Activated CD8-positive, alpha-beta memory T cell treated with anti-CD3 and anti-CD28 coated beads for 36 hours (primary cell): ENCODE measurements at regions not wholly inside any gene's neighbourhood (a gene's known extent, or its start where the extent isn't known, plus 50 kb on each side); places are given as distances from the start of the nearest gene placed in this dataset.

Experiments used
- CTCF ChIA-PET: fragments of 350-600 bp; sonication (Branson Sonifier 250); formaldehyde crosslinking; loops from one replicate; lab custom pipeline; 2021; ENCODE audit warnings: antibody characterized with exemption; lab: Charles Lee
- POLR2A ChIA-PET: fragments of 350-600 bp; sonication (Branson Sonifier 250); formaldehyde crosslinking; loops from one replicate; lab custom pipeline; 2021; ENCODE audit warnings: antibody characterized with exemption; lab: Charles Lee

- ChIA-PET CTCF (no interaction called here), POLR2A (no interaction called here)
Observed at GRCh38 chr3:176935194-176935888, 261.9 kb downstream of the TBL1XR1 start.

DNA sequence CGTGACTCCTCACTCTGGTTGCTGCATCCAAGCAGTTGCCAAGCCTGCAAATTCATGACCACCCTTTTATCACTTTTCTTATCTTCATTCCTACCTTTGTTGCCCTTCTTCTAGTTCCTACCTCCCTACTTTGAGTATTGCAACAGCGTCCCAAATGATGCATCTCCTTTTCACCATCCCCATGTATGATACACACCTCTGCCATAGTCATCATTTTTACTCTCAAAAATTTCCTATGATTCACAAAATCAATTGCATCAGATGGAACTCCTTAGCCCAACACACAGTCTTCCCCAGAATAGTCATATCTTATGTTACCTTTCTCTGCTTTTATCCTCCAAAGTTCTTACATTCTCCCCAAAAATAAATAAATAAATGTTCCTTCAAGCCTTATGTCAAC is 262.6 kb downstream of the TBL1XR1 start:
- ChIA-PET CTCF (no interaction called here), POLR2A (no interaction called here)

- POLR2A ChIA-PET = no interaction called here
- CTCF ChIA-PET = no interaction called here
Observed at GRCh38 chr3:176933704-176934103, 263.6 kb downstream of the TBL1XR1 start.

DNA sequence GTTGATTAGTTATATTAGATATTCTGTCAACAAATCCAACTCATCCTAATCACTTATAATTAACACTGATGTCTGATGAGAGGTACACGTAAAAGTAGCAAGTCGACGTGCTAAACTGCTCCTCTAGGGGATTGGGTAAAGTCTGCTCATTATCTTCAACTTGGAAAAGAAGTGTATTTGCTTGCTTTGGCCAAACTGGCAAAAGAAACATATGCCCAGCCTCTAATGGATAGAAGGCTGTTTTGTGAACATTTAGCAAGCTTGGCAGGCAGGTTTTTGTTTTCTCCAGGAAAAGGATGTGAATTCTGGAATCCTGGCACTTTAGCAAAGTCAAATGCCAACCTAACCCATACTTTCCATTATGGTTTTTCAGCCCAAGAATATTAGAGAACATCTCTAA is 264.8 kb downstream of the TBL1XR1 start:
- ChIA-PET CTCF (no interaction called here), POLR2A (interaction anchor here (0.7 kb wide), 1 partner anchor 45 kb away, joined by 3 read pairs; no protein-coding TSS in a partner anchor)

GRCh38 chr3:176931991-176932390 is 265.3 kb downstream of the TBL1XR1 start:
- CTCF ChIA-PET = no interaction called here
- POLR2A ChIA-PET = interaction anchor here (0.7 kb wide), 1 partner anchor 45 kb away, joined by 3 read pairs; no protein-coding TSS in a partner anchor

DNA sequence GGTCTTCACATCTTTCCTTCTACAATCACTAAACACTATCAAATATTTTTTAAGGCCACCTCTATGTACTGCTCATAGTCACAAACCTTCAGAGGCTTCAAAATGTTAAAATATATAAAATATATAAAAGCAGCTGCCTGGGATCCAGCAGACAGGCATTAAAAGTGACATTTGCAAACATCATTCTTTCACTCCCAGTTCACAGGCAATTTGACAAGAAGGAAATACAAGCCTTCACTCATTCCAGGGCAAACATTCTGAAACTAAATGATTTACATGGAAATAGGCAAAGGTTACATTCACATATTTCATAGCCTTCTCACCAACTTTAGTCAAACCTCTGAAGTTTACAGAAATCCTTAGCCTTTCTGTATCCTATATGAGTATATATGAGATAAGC is 266.3 kb downstream of the TBL1XR1 start:
- CTCF ChIA-PET = no interaction called here

DNA sequence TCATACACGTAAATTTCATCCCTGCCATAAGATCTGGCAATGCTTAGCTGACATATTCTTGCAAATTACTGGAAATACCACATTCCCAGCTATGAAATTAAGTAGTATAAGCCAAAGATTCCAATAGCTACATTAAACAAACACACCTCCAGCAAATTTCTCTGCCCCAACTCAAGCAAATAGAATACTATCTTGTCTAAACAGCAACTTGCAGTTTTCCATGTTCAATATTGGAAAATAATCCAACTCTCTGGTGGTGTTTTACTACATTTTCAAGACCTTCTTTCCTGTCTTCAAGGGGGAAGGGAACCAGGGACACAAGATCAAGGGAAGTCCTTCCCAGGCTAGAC is 268.7 kb downstream of the TBL1XR1 start:
- POLR2A ChIA-PET = no interaction called here
- CTCF ChIA-PET = no interaction called here

More for the DNA sequence above, 266.3 kb downstream of the TBL1XR1 start:
- POLR2A ChIA-PET = no interaction called here

- CTCF ChIA-PET = interaction anchor here (0.6 kb wide), 1 partner anchor 11 kb away, joined by 3 read pairs; no protein-coding TSS in a partner anchor
Observed at GRCh38 chr3:176927706-176928581, 269.3 kb downstream of the TBL1XR1 start.

DNA sequence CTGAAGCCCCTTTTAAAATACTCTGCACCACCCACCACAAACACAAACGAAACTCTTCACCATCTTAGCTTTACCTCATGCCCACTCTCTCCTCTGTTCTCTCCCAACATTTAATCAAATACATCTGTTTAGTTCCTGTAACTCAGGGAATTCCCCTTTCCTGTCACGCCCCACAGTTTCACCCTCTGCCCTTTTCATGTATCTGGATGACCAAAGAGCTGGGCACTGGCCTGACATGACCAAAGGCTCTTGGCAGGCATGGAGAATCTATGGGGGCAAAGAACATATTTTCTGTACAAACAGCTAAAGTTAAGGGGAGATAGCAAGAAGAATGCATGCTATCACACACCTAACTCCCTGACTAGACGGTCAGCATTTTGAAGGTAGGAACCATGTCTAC is 270.0 kb downstream of the TBL1XR1 start:
- CTCF ChIA-PET = interaction anchor here (0.6 kb wide), 1 partner anchor 11 kb away, joined by 3 read pairs; no protein-coding TSS in a partner anchor

More at GRCh38 chr3:176927706-176928581, 269.3 kb downstream of the TBL1XR1 start:
- POLR2A ChIA-PET = no interaction called here

DNA sequence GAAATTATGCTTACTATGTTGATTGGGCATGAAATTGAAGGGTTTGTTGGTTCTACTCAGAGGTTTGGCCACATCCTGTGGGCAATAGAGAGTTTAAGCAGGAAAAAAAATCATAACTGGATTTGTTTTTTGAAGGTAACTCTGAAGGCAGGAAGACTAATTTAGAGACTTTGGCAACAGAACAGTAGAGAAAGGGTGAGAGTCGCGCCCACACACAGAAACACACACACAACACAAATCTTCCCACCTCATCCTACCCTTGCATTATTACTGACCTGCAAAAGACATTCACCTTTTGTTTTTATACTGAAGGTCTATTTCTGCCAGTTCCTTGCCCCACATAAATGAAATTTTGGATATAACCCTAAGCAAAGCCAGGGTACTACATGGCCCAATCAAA is 270.6 kb downstream of the TBL1XR1 start:
- CTCF ChIA-PET = no interaction called here

More for the DNA sequence above, 270.0 kb downstream of the TBL1XR1 start:
- POLR2A ChIA-PET = no interaction called here

GRCh38 chr3:176926034-176926433 is 271.2 kb downstream of the TBL1XR1 start:
- ChIA-PET POLR2A (no interaction called here), CTCF (no interaction called here)

More for the DNA sequence above, 270.6 kb downstream of the TBL1XR1 start:
- POLR2A ChIA-PET = no interaction called here

DNA sequence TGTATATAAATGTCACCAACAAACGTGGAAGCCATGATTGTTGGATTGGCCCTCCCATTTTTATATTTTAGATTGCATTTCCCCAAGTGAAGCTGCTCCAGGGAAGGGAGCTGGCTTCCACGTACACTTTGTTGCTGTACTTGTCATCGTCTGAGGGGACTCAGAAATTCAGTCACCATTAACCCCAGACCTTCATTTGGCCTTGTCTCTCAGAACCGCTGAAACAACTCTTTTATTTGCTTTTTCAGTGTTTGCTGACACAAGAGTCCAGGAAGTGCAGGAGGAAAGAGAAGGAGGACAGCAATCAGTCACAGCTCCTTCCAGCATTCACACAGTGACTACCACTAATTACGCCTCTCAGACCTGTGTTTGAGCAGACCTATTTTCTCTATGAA is 276.5 kb downstream of the TBL1XR1 start:
- POLR2A ChIA-PET = no interaction called here
- CTCF ChIA-PET = no interaction called here

- POLR2A ChIA-PET = no interaction called here
- CTCF ChIA-PET = no interaction called here
Observed at GRCh38 chr3:176919836-176920765, 277.2 kb downstream of the TBL1XR1 start.

DNA sequence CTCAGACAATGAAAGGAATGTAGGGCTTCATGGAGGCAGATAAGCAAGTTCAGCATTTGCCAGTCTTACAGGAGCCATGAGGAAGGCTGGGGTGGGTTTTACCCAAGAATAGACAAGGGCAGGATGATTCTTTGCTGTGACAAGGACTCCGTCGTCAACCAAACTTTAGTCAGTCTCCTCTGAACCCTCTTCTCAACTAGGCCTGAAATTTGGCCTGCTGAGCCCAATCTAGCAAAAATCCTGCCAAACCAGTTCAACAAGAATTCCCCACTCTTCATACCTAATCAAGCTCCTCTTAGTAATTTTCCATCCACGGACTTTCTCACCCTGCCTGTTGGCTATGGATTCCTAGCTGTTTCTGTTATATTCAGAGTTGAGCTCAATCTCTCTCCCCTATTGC is 280.5 kb downstream of the TBL1XR1 start:
- ChIA-PET CTCF (no interaction called here), POLR2A (no interaction called here)

GRCh38 chr3:176914764-176915163 is 282.5 kb downstream of the TBL1XR1 start:
- POLR2A ChIA-PET = no interaction called here

GRCh38 chr3:176911579-176911978 is 285.7 kb downstream of the TBL1XR1 start:
- CTCF ChIA-PET = no interaction called here

More at GRCh38 chr3:176914764-176915163, 282.5 kb downstream of the TBL1XR1 start:
- CTCF ChIA-PET = no interaction called here

DNA sequence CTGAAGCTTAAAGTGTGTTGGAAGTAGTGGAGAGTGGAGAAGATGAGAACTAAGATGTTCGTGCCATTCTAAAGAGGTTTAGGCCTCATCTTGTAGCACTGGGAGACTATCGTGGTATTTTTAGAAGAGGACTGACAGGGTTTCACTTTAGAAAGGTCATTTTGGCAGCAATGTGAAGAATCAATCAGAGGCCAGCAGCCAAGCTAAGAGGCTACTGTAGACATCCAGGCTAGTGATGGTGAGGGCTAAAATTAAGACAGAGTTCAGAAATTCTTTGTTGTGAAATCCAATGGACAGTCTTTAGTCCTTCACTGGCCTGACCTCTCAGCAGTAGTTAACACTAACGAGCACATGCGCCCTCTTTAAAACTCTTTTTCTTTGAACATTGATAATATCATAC is 288.2 kb downstream of the TBL1XR1 start:
- ChIA-PET CTCF (no interaction called here), POLR2A (no interaction called here)

More at GRCh38 chr3:176911579-176911978, 285.7 kb downstream of the TBL1XR1 start:
- POLR2A ChIA-PET = no interaction called here

- POLR2A ChIA-PET = no interaction called here
- CTCF ChIA-PET = no interaction called here
Observed at GRCh38 chr3:176906046-176906905, 291.0 kb downstream of the TBL1XR1 start.
